ENCODE measurements at regions not wholly inside any gene's neighbourhood (a gene's known extent, or its start where the extent isn't known, plus 50 kb on each side); places are given as distances from the start of the nearest gene placed in this dataset.

DNA sequence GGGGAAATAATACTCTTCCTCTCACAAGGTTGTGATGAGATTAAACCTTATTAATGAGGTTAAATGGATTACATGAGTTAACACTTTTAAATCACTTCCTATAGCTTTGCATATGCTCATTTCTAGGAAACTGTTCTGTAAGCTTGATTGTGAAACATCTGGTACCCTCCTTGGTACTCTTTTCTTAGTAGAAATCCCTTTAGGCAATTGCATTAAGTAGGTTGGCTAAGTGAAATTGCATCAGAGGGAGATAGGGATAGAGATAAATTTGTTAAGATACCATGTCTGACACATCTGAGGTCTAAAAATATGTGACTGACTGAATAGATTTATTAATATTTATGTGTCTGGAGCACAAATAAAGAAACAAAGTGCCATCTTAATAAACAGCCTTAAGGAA lies 275.9 kb upstream of the MAP2 start:
- Histone ChIP-seq H3K56ac (replicated peaks; ENCODE audit: insufficient read length, low read depth, low read length) (no peak overlapping the region), H2BK20ac (ENCODE audit: low read length) (no peak overlapping the region), H3K79me2 (ENCODE audit: control insufficient read depth in 1 of 2, insufficient read depth in 2 of 2, low read length in 2 of 2) (no peaks in the 10 kb centered on the region), H3K9ac (replicated peaks in 1 of 4; ENCODE audit: extremely low read depth in 1 of 4, low read depth in 3 of 4, low read length in 3 of 4) (no peak overlapping the region), H3K27me3 (replicated peaks in 1 of 4; ENCODE audit: control insufficient read depth in 3 of 4, extremely low read depth in 1 of 4, insufficient read depth in 3 of 4, low read length in 3 of 4) (no peaks in the 10 kb centered on the region), H2AFZ (ENCODE audit: low read length) (no peak overlapping the region), H3K4me1 (replicated peaks in 1 of 4; ENCODE audit: control insufficient read depth in 3 of 4, insufficient read depth in 4 of 4, low read length in 3 of 4) (peaks cover 3 to 19% (median 9%) of the 10 kb centered on the region in 4 experiments; a peak in 6 of 7 replicates), H2AK5ac (ENCODE audit: low read depth, low read length) (no peak overlapping the region), H4K20me1 (replicated peaks in 1 of 2; ENCODE audit: control insufficient read depth in 1 of 2, insufficient read depth in 2 of 2, low read length in 2 of 2) (no peaks in the 10 kb centered on the region), H3K14ac (ENCODE audit: insufficient read length) (no peak overlapping the region), H4K91ac (replicated peaks; ENCODE audit: insufficient read length, low read length) (no peak overlapping the region), H3K4me3 (ENCODE audit: extremely low read depth in 1 of 4, insufficient read depth in 2 of 4, low read depth in 3 of 4, low read length in 4 of 4) (no peak overlapping the region), H3K79me1 (ENCODE audit: low read depth, low read length) (no peaks in the 10 kb centered on the region), H2BK15ac (ENCODE audit: low read length) (no peak overlapping the region), H3K4ac (replicated peaks; ENCODE audit: insufficient read length, low read depth, low read length) (no peak overlapping the region), H2BK120ac (replicated peaks; ENCODE audit: low read depth, low read length) (no peak overlapping the region), H3K27ac (ENCODE audit: low read depth, low read length) (no peak overlapping the region), H4K8ac (ENCODE audit: extremely low read depth, insufficient read depth, low read length) (no peak overlapping the region), H2BK12ac (ENCODE audit: low read depth, low read length) (no peak overlapping the region), H3K36me3 (ENCODE audit: control insufficient read depth in 2 of 4, insufficient read depth in 4 of 4, low read length in 3 of 4) (no peaks in the 10 kb centered on the region), H3K18ac (ENCODE audit: extremely low read depth, low read length) (no peak overlapping the region), H4K5ac (ENCODE audit: insufficient read length, low read depth, low read length) (no peak overlapping the region), H3K9me3 (ENCODE audit: insufficient read depth in 2 of 2, low read depth in 1 of 2, low read length in 1 of 2) (no peaks in the 10 kb centered on the region), H3K23ac (ENCODE audit: insufficient read length) (no peak overlapping the region), H2BK5ac (ENCODE audit: low read depth, low read length) (no peak overlapping the region), H3K23me2 (ENCODE audit: low read depth, low read length) (peaks cover 2% of the 10 kb centered on the region; the same call in 1 of the 2 replicates), H3K4me2 (ENCODE audit: insufficient read depth in 1 of 2, low read depth in 2 of 2, low read length in 2 of 2) (no peak overlapping the region)
- DNase-seq (ENCODE audit: low read depth in 1 of 2, low spot score in 2 of 2) (no peak), FAIRE-seq (no peak)
- ChIA-PET CTCF (ENCODE audit: partially characterized antibody) (no interaction called here), POLR2A (ENCODE audit: partially characterized antibody) (interaction anchor here (1.0 kb wide), 1 partner anchor 159 kb away, joined by 3 read pairs; no protein-coding TSS in a partner anchor)
- TF ChIP-seq SIN3A (conservative IDR thresholded peaks at IDR 0.05 in 1 of 2, IDR thresholded peaks at IDR 0.05 in 1 of 2; ENCODE audit: low read depth in 1 of 2, low read length in 2 of 2) (no peak), POLR2AphosphoS5 (IDR thresholded peaks at IDR 0.05; ENCODE audit: low read depth, low read length) (no peak), TAF1 (IDR thresholded peaks at IDR 0.05; ENCODE audit: low read depth, low read length) (no peak), TCF12 (IDR thresholded peaks at IDR 0.05; ENCODE audit: low read depth, low read length) (no peak), SP2 (IDR thresholded peaks at IDR 0.05; ENCODE audit: low read length) (no peak), EGR1 (IDR thresholded peaks at IDR 0.05; ENCODE audit: borderline replicate concordance, low read depth, low read length) (no peak), GABPA (IDR thresholded peaks at IDR 0.05; ENCODE audit: borderline replicate concordance, insufficient read depth, low read length) (no peak), RAD21 (IDR thresholded peaks at IDR 0.05 in 1 of 2, conservative IDR thresholded peaks at IDR 0.05 in 1 of 2; ENCODE audit: low read depth in 2 of 2, low read length in 2 of 2) (no peak), BRCA1 (IDR thresholded peaks at IDR 0.05; ENCODE audit: low read depth, low read length) (no peak), SIRT6 (IDR thresholded peaks at IDR 0.05; ENCODE audit: low read length) (no peak), HDAC2 (IDR thresholded peaks at IDR 0.05; ENCODE audit: borderline replicate concordance in 1 of 2, low read depth in 2 of 2, low read length in 2 of 2) (no peak), CTBP2 (IDR thresholded peaks at IDR 0.05; ENCODE audit: borderline replicate concordance, insufficient read depth, insufficient read length, low read length) (no peak), JUND (IDR thresholded peaks at IDR 0.05; ENCODE audit: low read length) (no peak), BACH1 (IDR thresholded peaks at IDR 0.05; ENCODE audit: low read length) (no peak), MAX (IDR thresholded peaks at IDR 0.05) (no peak), POLR2A (IDR thresholded peaks at IDR 0.05; ENCODE audit: control extremely low read depth in 1 of 2, low read depth in 2 of 2, low read length in 2 of 2) (no peak)
